ENCODE measurements at regions not wholly inside any gene's neighbourhood (a gene's known extent, or its start where the extent isn't known, plus 50 kb on each side); places are given as distances from the start of the nearest gene placed in this dataset.
"Not testable (repeated sequence)": the region's sequence is repeated elsewhere in the genome, so short reads cannot be mapped to it uniquely, and the experiment has no call there.

- DNase-seq (ENCODE audit: low spot score) = no peak
- ATAC-seq (ENCODE audit: low FRiP score) = no peak
- no peak for TF ChIP-seq CTCF (IDR thresholded peaks at IDR 0.05)
These were observed 186.7 kb downstream of the NFKBIZ start for GRCh38 chr3:102036017-102036416.

DNA sequence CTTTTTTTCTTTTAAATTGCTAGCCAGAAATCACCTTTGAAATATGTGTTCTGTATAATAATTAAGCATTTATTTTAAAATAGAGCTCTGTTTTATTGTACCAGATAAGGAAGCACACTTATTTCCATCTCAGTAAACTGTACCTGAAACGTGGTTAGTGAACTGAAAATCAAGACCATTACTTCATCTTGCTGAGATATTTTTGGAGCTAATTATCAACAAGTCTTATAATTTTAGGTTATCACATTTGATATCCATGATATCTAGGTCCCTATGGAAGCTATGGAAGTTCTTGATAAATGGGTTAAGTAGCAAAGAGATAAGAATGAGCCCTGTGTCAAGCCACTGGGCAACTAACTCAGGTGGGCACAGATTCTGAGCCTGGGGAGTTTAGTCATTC is 187.2 kb downstream of the NFKBIZ start:
- TF ChIP-seq CTCF (IDR thresholded peaks at IDR 0.05) = no peak
- no peak for ATAC-seq (ENCODE audit: low FRiP score)
- DNase-seq (ENCODE audit: low spot score) = no peak

- ATAC-seq (ENCODE audit: low FRiP score) (no peak), DNase-seq (ENCODE audit: low spot score) (no peak)
- no peak for TF ChIP-seq CTCF (IDR thresholded peaks at IDR 0.05)
These were observed 187.9 kb downstream of the NFKBIZ start for GRCh38 chr3:102037209-102037608.

- TF ChIP-seq CTCF (IDR thresholded peaks at IDR 0.05) = no peak
- ATAC-seq (ENCODE audit: low FRiP score) (no peak), DNase-seq (ENCODE audit: low spot score) (no peak)
These were observed 188.5 kb downstream of the NFKBIZ start for GRCh38 chr3:102037791-102038190.

DNA sequence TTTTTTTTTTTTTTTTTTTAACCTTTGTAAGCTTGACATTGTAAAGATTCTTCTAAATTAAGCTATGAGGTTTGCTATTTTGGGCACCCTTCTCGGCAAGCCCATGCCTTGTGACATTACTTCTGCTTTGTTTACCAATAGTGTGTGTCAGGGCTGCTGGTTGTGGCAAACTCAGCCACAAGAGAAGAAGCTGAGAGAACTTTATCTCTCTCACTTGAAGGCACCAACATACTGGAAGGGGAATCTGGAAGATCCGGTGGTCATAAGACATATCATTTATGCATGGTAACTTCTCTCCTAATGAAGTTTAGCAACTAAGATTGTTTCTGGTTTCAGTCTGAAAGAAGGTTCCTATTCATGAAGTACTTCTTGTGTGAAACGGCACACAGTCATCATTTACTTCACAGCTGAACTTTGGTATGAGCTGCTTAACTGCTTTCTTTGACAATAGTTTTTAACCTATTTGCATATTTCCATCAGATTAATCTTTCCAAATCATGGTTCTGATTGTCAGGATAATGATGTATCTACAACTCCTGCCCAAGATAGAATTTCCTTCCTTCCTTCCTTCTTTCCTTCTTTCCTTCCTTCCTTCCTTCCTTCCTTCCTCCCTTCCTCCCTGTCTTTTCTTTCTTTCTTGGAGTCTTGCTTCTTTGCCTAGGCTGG is 189.3 kb downstream of the NFKBIZ start:
- ATAC-seq (ENCODE audit: low FRiP score) (no peak), DNase-seq (ENCODE audit: low spot score) (no peak)
- no peak for TF ChIP-seq CTCF (IDR thresholded peaks at IDR 0.05)

DNA sequence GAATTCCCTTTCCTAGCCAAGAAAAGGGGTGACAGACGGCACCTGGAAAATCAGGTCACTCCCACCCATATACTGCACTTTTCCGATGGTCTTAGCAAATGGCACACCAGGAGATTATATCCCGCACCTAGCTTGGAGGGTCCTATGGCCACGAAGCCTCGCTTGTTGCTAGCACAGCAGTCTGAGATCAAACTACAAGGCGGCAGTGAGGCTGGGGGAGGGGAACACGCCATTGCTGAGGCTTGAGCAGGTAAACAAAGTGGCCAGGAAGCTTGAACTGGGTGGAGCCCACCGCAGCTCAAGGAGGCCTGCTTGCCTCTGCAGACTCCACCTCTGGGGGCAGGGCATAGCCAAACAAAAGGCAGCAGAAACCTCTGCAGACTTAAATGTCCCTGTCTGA is 190.8 kb downstream of the NFKBIZ start:
- not testable (repeated sequence) for ATAC-seq (ENCODE audit: low FRiP score); DNase-seq (ENCODE audit: low spot score)

GRCh38 chr3:102053375-102053989 is 204.2 kb downstream of the NFKBIZ start:
- TF ChIP-seq CTCF (IDR thresholded peaks at IDR 0.05) = no peak
- DNase-seq (ENCODE audit: low spot score) (no peak), ATAC-seq (ENCODE audit: low FRiP score) (peak; percentile 59)
